Glomerular endothelial cell (primary cell): ENCODE measurements at regions not wholly inside any gene's neighbourhood (a gene's known extent, or its start where the extent isn't known, plus 50 kb on each side); places are given as distances from the start of the nearest gene placed in this dataset.

Experiments
- DNase-seq: peaks from one replicate; pipeline ENCODE4 v3.0.0-alpha.2; 2011; ENCODE audit warnings: low read depth, low spot score; ENCODE audit errors: extremely low read depth

DNA sequence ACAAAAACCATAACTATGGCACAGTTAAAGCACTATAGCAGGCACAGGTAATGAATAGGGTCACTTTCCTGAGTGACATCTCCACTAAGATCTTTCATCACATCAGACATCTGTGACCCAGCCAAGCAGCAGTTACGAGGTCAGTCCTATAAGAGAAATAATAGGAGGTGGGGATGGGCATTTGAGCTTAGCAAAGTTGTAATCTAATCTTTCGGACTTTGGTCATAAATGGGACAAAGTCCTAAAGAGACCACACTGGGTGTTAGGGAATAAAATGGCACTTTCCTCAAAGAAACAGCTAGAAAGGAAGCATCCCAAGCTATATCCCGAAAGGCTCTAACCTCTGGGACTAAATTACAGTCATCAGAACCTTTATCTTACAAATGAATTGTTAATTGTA lies 432.2 kb downstream of the PIK3R1 start:
- DNase-seq: no peak

GRCh38 chr5:68648944-68649857 lies 433.6 kb downstream of the PIK3R1 start:
- no peak for DNase-seq

GRCh38 chr5:68652534-68652965 lies 437.0 kb downstream of the PIK3R1 start:
- DNase-seq: no peak

DNA sequence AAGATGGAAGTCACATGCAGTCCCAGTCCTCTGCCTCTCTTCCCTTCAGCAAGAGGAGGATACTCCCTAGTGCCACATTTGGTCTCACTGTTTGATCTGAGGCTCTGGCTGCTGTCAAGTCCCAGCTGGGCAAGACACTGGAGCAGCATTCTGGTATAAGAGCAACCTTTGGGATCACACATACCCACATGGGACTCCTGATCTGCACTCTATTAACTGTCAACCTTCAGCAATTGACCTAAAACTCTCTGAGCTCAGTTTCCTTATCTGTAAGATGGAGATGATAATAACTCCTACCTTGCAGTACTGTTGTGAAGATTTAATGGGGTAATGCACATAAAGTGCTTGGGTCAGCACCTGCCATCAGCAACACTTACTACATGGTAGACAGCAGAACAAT lies 437.9 kb downstream of the PIK3R1 start:
- no peak for DNase-seq

DNA sequence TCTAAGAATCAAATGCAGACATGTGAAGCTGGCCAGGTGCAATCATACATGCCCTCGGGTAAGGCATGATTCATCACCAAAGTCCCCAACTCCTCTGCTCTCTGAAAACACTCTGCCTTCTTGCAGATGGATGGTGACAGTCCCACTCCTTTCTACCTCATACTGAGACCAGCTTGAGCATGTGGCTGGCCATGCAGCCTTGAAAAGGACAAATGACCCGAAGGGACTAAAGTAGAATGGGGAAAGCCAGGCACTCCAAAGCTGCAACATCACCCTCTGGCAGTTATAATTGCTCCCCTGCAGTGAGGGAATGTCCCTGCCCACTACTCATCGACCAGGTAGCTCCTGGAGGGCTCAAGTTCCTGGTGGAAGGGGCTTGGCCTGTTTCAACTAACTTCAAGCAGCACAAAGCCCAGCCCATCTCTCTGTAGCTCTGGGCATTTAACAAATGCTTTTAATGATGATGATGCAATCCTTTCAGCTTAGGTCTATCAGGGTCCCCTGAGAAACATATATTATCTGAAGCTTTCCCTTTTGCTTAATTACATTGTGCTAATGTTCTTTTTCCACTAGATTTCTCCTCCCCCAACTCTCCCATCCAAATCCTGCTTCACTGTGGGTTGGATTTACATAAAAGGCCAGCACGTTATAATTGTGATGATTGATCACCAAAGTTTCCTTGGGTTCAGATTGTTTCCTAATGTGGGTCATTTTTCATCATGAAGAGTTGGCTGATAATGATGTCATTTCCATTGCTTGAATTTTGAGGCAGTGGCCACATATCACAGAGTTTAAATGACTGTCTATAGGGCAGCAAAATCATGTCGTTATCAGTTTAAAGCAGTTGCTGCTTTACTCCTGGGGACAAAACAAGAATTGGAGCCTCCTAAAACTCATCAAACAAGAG lies 436.5 kb upstream of the SLC30A5 start:
- DNase-seq: no peak

- no peak for DNase-seq
Observed at GRCh38 chr5:68658810-68659372, 434.9 kb upstream of the SLC30A5 start.

GRCh38 chr5:68659881-68660280 lies 433.9 kb upstream of the SLC30A5 start:
- DNase-seq: no peak

GRCh38 chr5:68661237-68661636 lies 432.6 kb upstream of the SLC30A5 start:
- DNase-seq: no peak

DNA sequence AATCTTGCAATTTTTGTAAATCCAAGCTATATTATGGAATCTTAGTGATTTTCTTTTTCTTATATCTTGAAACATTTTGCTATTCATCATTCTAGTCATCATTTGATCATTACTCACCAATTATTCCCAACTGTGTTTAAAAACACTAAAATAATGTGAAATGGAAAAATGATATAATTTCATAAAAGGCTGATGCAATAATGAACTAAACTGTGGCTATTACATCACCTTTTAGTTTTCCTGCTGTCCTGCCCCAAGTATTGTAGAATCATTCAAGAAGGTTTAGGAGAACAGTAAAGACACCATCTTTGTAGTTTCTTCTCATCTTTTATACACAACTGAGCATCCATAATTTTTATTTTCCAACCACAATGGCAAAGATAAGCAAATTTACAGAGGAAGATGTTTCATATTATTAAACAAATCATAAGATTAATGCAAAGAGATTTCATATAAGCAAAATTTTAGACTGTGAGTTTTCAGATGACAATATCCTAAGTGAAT lies 431.0 kb upstream of the SLC30A5 start:
- no peak for DNase-seq

DNA sequence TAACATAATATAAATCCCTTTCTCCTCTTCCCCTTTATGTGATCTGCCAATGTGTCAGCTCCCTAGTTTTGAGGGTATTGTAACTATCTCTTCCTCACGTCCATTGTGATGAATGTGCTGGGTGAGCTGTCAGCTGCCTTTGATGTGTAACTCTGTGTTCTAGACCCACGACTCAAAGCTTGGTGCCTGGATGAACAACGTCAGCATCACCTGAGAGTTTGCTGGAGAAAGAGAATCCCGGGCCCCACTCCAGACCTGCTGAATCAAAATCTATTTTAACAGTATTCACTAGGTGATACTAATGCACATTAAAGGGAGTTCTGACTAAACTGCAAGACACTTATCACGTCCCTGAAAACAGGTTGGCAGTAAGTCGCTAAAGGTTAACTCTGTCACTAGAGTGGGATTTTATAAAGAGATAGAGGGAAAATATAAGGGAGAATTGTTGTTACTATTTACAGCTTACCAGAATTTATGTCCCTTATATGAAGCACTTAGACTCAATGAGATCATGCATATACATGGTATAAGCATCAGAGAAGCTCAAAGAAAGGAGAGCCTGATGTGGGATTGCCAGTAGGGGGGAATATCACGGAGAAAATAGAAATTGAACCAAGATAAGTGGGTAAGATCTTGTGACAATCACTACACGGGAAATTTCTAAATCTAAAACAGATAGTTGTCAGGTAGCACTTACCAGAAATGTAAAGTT lies 423.8 kb upstream of the SLC30A5 start:
- DNase-seq: no peak

DNA sequence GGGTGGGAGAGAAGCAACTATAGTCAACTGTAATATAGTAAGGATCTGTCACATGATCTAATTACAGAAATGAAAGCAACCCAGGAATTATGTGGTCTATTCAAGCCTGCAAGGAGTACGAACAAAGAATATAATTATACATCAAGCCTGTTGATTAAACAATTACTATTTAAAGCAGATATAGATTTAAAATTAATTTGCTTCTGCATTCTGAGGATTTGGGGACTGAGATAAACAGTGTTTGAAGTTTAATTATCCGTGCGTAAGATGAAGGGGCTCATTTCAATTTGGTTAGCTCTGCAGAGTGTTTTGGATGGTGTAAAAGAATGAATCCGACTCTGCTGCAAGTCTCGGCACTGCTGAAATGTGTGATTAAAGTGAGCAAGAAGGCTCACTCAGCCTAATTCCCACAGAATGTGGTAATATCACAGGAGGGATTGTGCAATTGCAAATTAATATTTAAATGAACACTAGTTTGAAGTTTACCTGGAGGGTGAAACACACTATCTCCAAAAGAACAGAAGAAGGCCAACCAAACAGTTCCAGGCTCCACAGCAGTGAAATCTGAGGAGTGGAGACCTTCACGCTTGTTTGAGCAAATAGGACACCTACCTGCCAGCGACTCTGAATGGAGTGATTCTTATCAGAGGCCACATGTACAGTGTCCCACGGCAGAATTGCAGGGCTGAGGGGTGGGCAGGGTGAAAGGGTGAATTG lies 420.6 kb upstream of the SLC30A5 start:
- no peak for DNase-seq

GRCh38 chr5:68673823-68674180 lies 420.0 kb upstream of the SLC30A5 start:
- DNase-seq: no peak

- DNase-seq: no peak
Observed at GRCh38 chr5:68679041-68679440, 414.8 kb upstream of the SLC30A5 start.

DNA sequence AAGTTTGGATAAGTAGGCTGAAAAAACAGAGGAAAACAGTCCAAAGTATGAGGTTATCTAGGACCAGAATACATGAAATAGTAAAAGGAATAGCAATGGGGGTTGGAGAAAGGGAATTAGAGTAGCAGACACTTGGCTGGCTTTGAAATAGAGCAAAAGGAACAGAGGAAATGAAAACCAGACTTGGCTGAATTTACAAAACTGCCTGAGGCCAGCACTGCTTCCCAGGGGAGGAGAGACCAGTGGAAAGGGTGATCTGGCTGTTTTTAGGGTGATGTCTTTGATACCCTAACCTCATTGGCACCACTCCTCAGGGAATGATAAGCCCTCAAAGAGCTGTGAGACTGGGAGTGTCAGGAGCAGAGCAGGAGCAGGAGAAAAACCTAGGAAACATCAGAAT lies 413.4 kb upstream of the SLC30A5 start:
- DNase-seq: no peak

GRCh38 chr5:68681929-68682328 lies 411.9 kb upstream of the SLC30A5 start:
- DNase-seq: no peak

DNA sequence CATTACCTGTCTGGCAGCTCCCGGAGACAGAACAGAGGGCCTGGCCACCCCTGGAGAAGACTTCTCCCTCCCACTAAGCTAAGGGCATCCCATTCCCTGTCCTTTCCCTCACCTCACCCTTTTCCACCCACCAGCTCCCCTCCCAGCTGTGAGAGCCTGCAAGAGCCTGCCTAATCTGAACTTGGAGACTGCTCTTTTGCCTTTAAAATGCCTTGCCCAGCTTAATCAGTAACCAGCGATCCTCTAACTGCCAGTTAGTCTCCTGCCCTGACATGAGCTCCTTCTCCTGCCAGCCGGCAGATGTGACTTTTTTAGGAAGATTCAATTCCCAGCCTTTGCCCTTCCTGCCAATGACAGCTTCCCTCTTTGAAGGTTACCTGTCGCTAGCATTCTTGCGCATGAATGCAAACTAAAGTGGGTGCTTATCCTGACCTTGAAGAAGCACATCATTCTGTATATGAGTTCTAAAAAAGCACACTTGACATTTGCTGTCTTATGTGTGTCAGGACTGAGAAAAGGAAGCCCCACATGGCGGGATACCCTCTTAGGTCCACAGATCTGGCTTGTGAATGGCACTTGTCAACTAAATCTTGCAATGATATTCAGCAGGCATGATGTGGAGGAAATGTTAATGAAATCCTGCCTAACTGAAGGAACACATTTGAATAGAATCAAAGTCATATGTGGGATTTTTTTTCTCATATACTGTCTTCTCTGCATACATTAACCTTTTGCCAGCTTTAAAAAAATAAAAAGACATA lies 411.2 kb upstream of the SLC30A5 start:
- no peak for DNase-seq

DNA sequence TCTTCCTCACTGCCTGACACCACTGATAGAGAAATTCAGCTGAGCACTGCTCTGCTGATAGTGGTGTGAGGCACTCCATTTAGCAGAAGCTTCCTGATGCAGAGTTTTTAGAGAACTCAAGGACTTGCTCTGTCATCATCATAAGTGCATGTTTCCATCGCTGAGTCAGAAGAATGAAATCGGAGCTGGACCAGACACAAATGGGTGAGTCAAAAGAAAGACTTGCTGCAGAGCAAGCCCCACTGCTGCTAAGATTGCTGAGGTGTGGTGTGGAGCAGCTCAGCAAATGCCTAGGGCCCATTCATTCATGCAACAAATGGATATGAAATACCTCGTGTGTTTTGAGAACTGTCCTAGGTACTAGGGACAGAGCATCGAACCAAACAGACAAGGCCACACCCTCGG lies 410.2 kb upstream of the SLC30A5 start:
- no peak for DNase-seq

GRCh38 chr5:68685863-68686262 lies 408.0 kb upstream of the SLC30A5 start:
- no peak for DNase-seq

GRCh38 chr5:68688547-68688946 lies 405.3 kb upstream of the SLC30A5 start:
- no peak for DNase-seq
